ENCODE measurements at regions not wholly inside any gene's neighbourhood (a gene's known extent, or its start where the extent isn't known, plus 50 kb on each side); places are given as distances from the start of the nearest gene placed in this dataset.

DNA sequence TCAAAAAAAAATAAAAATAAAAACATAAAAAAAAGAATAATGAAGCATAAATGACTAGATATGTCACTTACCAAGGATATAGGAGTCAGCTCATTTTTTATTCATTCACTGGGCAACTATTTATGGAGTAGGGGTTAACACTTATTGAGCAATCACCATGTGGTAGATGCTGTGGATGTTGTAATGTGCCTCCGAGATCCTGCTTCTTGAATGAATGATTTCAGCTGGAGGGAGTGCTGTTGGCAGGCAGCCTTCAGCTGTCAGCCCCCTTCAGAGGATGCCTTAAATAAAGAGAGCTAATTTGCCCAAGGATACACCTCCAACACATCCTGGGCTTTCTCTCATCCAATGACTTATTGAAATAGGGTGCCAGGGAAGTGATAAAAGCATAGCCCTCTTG, 229.5 kb upstream of the DTNBP1 start:
- Histone ChIP-seq H3K4me2 (no peak overlapping the region), H3K4me3 (no peak overlapping the region), H3K4me1 (no peaks in the 10 kb centered on the region), H3K9me3 (no peaks in the 10 kb centered on the region; the same call in 2 of the 3 replicates), H3K27ac (no peak overlapping the region)
- TF ChIP-seq, protein P1, sequence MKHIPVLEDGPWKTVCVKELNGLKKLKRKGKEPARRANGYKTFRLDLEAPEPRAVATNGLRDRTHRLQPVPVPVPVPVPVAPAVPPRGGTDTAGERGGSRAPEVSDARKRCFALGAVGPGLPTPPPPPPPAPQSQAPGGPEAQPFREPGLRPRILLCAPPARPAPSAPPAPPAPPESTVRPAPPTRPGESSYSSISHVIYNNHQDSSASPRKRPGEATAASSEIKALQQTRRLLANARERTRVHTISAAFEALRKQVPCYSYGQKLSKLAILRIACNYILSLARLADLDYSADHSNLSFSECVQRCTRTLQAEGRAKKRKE (CRISPR knock-in tag; IDR thresholded peaks at IDR 0.05; ENCODE audit: low read depth): no peak
- no peak for TF ChIP-seq ZSCAN20 (CRISPR knock-in tag; IDR thresholded peaks at IDR 0.05)
- TF ChIP-seq MAFK (IDR thresholded peaks at IDR 0.05; ENCODE audit: partially characterized antibody): no peak
- no peak for TF ChIP-seq KDM5A (IDR thresholded peaks at IDR 0.05)
- TF ChIP-seq HEYL (CRISPR knock-in tag; IDR thresholded peaks at IDR 0.05): no peak
- ChIA-PET CTCF (interaction anchor here (0.7 to 1.0 kb wide), 2 partner anchors 20 to 201 kb away, joined by 3 to 4 read pairs; no protein-coding TSS in a partner anchor), POLR2A (no interaction called here)
- ATAC-seq (no peak), FAIRE-seq (no peak), DNase-seq (ENCODE audit: low read depth in 1 of 2, low spot score in 1 of 2) (no peak)
- WGBS (ENCODE audit: missing lambda C conversion rate): 7% methylated on average over 1 of the region's 1 CpG

DNA sequence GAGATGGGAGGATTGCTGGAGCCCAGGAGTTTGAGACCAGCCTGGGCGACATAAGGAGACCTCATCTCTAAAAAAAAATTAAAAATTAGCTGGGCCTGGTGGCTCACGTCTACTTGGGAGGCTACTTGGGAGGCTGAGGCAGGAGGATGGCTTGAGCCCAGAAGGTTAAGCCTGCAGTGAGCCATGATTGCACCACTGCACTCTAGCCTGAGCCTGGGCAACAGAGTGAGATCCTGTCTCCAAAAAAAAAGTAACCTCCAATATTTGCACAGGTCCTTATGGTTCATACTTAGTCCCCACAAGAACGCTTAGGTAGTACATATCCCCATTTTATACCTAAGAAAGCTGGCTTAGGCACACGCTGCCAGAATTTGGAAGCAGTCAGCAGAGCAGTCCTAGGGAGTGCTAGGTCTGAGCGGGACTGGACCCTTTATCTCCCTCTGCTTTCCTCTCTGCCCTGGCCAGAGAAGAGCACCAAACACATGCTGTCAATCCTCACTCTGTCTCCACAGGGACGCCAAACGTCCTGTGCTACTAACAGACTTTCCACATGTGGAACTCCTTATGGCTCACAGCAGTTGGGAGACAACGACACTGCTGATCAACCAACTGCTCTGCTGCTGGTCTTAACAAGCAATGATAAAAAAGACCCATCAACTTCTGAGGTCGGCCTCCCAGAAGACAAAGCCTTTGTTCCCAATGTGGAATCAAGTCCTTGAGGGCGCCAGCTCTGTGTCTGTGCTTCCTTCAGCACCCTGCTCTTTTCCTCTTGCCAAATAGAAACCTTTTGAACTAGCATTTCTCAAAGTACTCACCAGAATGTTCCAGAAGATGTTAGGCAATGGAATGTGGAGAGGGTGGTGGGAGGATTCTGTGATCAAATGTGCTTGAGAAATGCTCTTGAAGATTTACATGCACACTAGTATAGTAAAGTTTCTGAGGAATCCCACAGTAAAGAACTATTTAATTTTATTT, 226.3 kb upstream of the DTNBP1 start:
- Histone ChIP-seq H3K27ac (no peak overlapping the region), H3K4me1 (no peaks in the 10 kb centered on the region), H3K4me3 (no peak overlapping the region), H3K4me2 (no peak overlapping the region), H3K9me3 (no peaks in the 10 kb centered on the region; the same call in 2 of the 3 replicates)
- FAIRE-seq (no peak), DNase-seq (ENCODE audit: low read depth in 1 of 2, low spot score in 1 of 2) (no peak), ATAC-seq (no peak)
- TF ChIP-seq ZSCAN20 (CRISPR knock-in tag; IDR thresholded peaks at IDR 0.05): no peak
- TF ChIP-seq SREBF2 (IDR thresholded peaks at IDR 0.05): no peak
- TF ChIP-seq NR3C1 (IDR thresholded peaks at IDR 0.05): no peak
- no peak for TF ChIP-seq RFX5 (IDR thresholded peaks at IDR 0.05)
- no peak for TF ChIP-seq HOXA7 (CRISPR knock-in tag; IDR thresholded peaks at IDR 0.05)
- no peak for TF ChIP-seq ZC3H11A (IDR thresholded peaks at IDR 0.05)
- TF ChIP-seq HOXB13 (CRISPR knock-in tag; IDR thresholded peaks at IDR 0.05; ENCODE audit: low read depth): no peak
- no peak for TF ChIP-seq RAD21 (conservative IDR thresholded peaks at IDR 0.05 in 1 of 2, IDR thresholded peaks at IDR 0.05 in 1 of 2)
- TF ChIP-seq NPAS2 (CRISPR knock-in tag; IDR thresholded peaks at IDR 0.05; ENCODE audit: borderline replicate concordance): no peak
- no peak for TF ChIP-seq MAFK (IDR thresholded peaks at IDR 0.05; ENCODE audit: partially characterized antibody)
- no peak for TF ChIP-seq FOXS1 (CRISPR knock-in tag; IDR thresholded peaks at IDR 0.05)
- TF ChIP-seq FOSB (CRISPR knock-in tag; IDR thresholded peaks at IDR 0.05): no peak
- TF ChIP-seq, protein P2, sequence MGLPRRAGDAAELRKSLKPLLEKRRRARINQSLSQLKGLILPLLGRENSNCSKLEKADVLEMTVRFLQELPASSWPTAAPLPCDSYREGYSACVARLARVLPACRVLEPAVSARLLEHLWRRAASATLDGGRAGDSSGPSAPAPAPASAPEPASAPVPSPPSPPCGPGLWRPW (IDR thresholded peaks at IDR 0.05): no peak
- TF ChIP-seq RNF2 (IDR thresholded peaks at IDR 0.05; ENCODE audit: borderline replicate concordance, low read depth): no peak
- no peak for TF ChIP-seq CBX2 (IDR thresholded peaks at IDR 0.05; ENCODE audit: borderline replicate concordance, low read depth)
- TF ChIP-seq ZNF302 (CRISPR knock-in tag; IDR thresholded peaks at IDR 0.05): no peak
- no peak for TF ChIP-seq EP300 (IDR thresholded peaks at IDR 0.05)
- no peak for TF ChIP-seq CHD2 (IDR thresholded peaks at IDR 0.05; ENCODE audit: low read length, partially characterized antibody)
- no peak for TF ChIP-seq BHLHE40 (IDR thresholded peaks at IDR 0.05; ENCODE audit: low read depth, low read length)
- TF ChIP-seq, protein P3, sequence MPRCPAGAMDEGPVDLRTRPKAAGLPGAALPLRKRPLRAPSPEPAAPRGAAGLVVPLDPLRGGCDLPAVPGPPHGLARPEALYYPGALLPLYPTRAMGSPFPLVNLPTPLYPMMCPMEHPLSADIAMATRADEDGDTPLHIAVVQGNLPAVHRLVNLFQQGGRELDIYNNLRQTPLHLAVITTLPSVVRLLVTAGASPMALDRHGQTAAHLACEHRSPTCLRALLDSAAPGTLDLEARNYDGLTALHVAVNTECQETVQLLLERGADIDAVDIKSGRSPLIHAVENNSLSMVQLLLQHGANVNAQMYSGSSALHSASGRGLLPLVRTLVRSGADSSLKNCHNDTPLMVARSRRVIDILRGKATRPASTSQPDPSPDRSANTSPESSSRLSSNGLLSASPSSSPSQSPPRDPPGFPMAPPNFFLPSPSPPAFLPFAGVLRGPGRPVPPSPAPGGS (IDR thresholded peaks at IDR 0.05): no peak
- 39% methylated on average over 8 of the region's 10 CpGs for WGBS (ENCODE audit: missing lambda C conversion rate)
- CTCF ChIA-PET: no interaction called here
- POLR2A ChIA-PET: no interaction called here

Measured in A549 (cell line).